ENCODE measurements at regions not wholly inside any gene's neighbourhood (a gene's known extent, or its start where the extent isn't known, plus 50 kb on each side); places are given as distances from the start of the nearest gene placed in this dataset.

DNA sequence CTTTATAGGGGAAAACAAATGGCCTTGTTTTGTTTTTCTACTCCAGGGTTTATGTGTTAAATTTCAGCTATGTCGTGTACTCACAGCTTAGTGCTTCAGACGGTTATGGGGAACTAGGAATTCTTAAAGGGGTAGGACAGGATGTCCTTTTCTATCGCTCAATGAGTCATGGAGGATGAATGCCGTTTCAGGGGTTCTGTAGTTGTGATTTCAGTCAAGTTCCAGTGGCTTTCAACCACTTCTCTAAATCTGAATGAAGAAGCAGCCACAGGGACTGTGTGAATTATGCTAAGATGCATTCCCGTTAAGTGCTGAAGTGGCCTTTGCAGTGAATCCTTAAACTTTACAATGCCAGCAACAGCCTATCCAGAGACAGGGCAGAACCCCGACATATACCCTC lies 1231.7 kb upstream of the ZEB2 start:
- no peak overlapping the region for H3K4me3 ChIP-seq (ENCODE audit: low read length)
- no peaks in the 10 kb centered on the region for H3K36me3 ChIP-seq (ENCODE audit: low read depth, low read length)
- peak overlapping the region; percentile 70; the same call in 1 of the 2 replicates for H2AFZ ChIP-seq (ENCODE audit: low read length)
- DNase-seq (peak; percentile 30), ATAC-seq (no peak; the same call in none of the 2 replicates)
- H3K4me1 ChIP-seq (ENCODE audit: insufficient read depth, low read length) = peaks cover 30% of the 10 kb centered on the region
- no peaks in the 10 kb centered on the region for H3K9me2 ChIP-seq (replicated peaks; ENCODE audit: low read length)
- H3K27ac ChIP-seq (ENCODE audit: low read length) = peak overlapping the region; percentile 71
- peak overlapping the region; percentile 32 for H3K9ac ChIP-seq (ENCODE audit: low read length)
- H4K20me1 ChIP-seq (ENCODE audit: low read length) = no peaks in the 10 kb centered on the region
- no TSS peak for BruUV-seq (replicated peaks)
- ChIA-PET POLR2A (ENCODE audit: unreplicated experiment) (no interaction called here), CTCF (interaction anchor here (0.6 kb wide), 1 partner anchor 49 kb away, joined by 3 read pairs; no protein-coding TSS in a partner anchor)
- peak overlapping the region; percentile 45 for H3K4me2 ChIP-seq (ENCODE audit: low read length)
- no peaks in the 10 kb centered on the region for H3F3A ChIP-seq (ENCODE audit: low read length, unreplicated experiment)
- no peaks in the 10 kb centered on the region for H3K79me2 ChIP-seq (ENCODE audit: low read length)
- no peaks in the 10 kb centered on the region for H3K9me3 ChIP-seq (ENCODE audit: low read length)
- intact Hi-C loops (cut with micrococcal nuclease) = loop anchor here (1.0 to 10.0 kb wide), 7 partner anchors 69 to 1197 kb away; no protein-coding TSS in a partner anchor
- H3K27me3 ChIP-seq (ENCODE audit: low read length) = no peaks in the 10 kb centered on the region
- TF ChIP-seq, protein P1, sequence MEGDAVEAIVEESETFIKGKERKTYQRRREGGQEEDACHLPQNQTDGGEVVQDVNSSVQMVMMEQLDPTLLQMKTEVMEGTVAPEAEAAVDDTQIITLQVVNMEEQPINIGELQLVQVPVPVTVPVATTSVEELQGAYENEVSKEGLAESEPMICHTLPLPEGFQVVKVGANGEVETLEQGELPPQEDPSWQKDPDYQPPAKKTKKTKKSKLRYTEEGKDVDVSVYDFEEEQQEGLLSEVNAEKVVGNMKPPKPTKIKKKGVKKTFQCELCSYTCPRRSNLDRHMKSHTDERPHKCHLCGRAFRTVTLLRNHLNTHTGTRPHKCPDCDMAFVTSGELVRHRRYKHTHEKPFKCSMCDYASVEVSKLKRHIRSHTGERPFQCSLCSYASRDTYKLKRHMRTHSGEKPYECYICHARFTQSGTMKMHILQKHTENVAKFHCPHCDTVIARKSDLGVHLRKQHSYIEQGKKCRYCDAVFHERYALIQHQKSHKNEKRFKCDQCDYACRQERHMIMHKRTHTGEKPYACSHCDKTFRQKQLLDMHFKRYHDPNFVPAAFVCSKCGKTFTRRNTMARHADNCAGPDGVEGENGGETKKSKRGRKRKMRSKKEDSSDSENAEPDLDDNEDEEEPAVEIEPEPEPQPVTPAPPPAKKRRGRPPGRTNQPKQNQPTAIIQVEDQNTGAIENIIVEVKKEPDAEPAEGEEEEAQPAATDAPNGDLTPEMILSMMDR (conservative IDR thresholded peaks at IDR 0.05; ENCODE audit: low read depth, low read length) = no peak
- TF ChIP-seq EZH2phosphoT487 (IDR thresholded peaks at IDR 0.05; ENCODE audit: borderline replicate concordance, low read length) = no peak
- TF ChIP-seq EZH2 (IDR thresholded peaks at IDR 0.05; ENCODE audit: low read length, unreplicated experiment) = no peak

GRCh38 chr2:145751155-145751554 lies 1231.2 kb upstream of the ZEB2 start:
- ChIA-PET CTCF (interaction anchor here (0.6 kb wide), 1 partner anchor 48 kb away, joined by 3 read pairs; no protein-coding TSS in a partner anchor), POLR2A (ENCODE audit: unreplicated experiment) (no interaction called here)
- intact Hi-C loops (cut with micrococcal nuclease) = loop anchor here (5.0 to 10.0 kb wide), 6 partner anchors 69 to 1196 kb away; no protein-coding TSS in a partner anchor
- BruUV-seq (replicated peaks) = no TSS peak
- peak overlapping the region; percentile 71; the same call in 1 of the 2 replicates for H3K27ac ChIP-seq (ENCODE audit: low read length)
- peak overlapping the region; percentile 32; the same call in 1 of the 2 replicates for H3K9ac ChIP-seq (ENCODE audit: low read length)
- H3K9me2 ChIP-seq (replicated peaks; ENCODE audit: low read length) = no peaks in the 10 kb centered on the region
- H4K20me1 ChIP-seq (ENCODE audit: low read length) = no peaks in the 10 kb centered on the region
- no peaks in the 10 kb centered on the region for H3F3A ChIP-seq (ENCODE audit: low read length, unreplicated experiment)
- no peak for TF ChIP-seq EZH2phosphoT487 (IDR thresholded peaks at IDR 0.05; ENCODE audit: borderline replicate concordance, low read length)
- TF ChIP-seq EZH2 (IDR thresholded peaks at IDR 0.05; ENCODE audit: low read length, unreplicated experiment) = no peak
- TF ChIP-seq, protein P1 (conservative IDR thresholded peaks at IDR 0.05; ENCODE audit: low read depth, low read length) = no peak
- no peak overlapping the region for H2AFZ ChIP-seq (ENCODE audit: low read length)
- H3K4me3 ChIP-seq (ENCODE audit: low read length) = no peak overlapping the region
- no peaks in the 10 kb centered on the region for H3K27me3 ChIP-seq (ENCODE audit: low read length)
- no peaks in the 10 kb centered on the region for H3K36me3 ChIP-seq (ENCODE audit: low read depth, low read length)
- no peak overlapping the region for H3K4me2 ChIP-seq (ENCODE audit: low read length)
- H3K79me2 ChIP-seq (ENCODE audit: low read length) = no peaks in the 10 kb centered on the region
- ATAC-seq (no peak), DNase-seq (no peak)
- peaks cover 30% of the 10 kb centered on the region for H3K4me1 ChIP-seq (ENCODE audit: insufficient read depth, low read length)
- no peaks in the 10 kb centered on the region for H3K9me3 ChIP-seq (ENCODE audit: low read length)

DNA sequence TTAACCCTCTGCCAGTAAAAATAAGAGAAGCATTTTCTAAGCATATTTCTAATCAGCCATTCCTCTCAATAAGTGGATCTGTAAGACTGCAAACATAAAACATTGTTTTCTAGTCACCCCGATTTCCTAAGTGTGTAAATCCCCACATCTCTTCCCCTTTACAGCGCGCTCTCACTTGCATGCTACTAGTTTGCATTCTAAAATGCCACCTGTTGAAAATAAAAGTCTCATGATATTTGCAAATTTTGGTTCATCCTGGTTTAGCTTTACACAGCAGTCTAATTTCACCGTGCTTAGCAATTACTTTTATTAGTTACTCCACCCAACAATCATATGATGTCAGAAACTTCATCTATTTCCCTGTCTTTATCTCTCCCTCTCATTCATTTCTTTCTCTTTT lies 1230.7 kb upstream of the ZEB2 start:
- TF ChIP-seq EZH2 (IDR thresholded peaks at IDR 0.05; ENCODE audit: low read length, unreplicated experiment) = no peak
- no peak overlapping the region; the same call in 1 of the 2 replicates for H2AFZ ChIP-seq (ENCODE audit: low read length)

More for the DNA sequence above, 1230.7 kb upstream of the ZEB2 start:
- Histone ChIP-seq H4K20me1 (ENCODE audit: low read length) (no peaks in the 10 kb centered on the region), H3F3A (ENCODE audit: low read length, unreplicated experiment) (no peaks in the 10 kb centered on the region), H3K27ac (ENCODE audit: low read length) (no peak overlapping the region), H3K4me2 (ENCODE audit: low read length) (no peak overlapping the region), H3K4me3 (ENCODE audit: low read length) (no peak overlapping the region), H3K9me3 (ENCODE audit: low read length) (no peaks in the 10 kb centered on the region), H3K36me3 (ENCODE audit: low read depth, low read length) (no peaks in the 10 kb centered on the region), H3K4me1 (ENCODE audit: insufficient read depth, low read length) (peaks cover 30% of the 10 kb centered on the region), H3K79me2 (ENCODE audit: low read length) (no peaks in the 10 kb centered on the region), H3K9me2 (replicated peaks; ENCODE audit: low read length) (no peaks in the 10 kb centered on the region), H3K27me3 (ENCODE audit: low read length) (no peaks in the 10 kb centered on the region), H3K9ac (ENCODE audit: low read length) (no peak overlapping the region)
- DNase-seq = no peak
- ChIA-PET POLR2A (ENCODE audit: unreplicated experiment) (no interaction called here), CTCF (no interaction called here)
- intact Hi-C loops (cut with micrococcal nuclease) = loop anchor here (5.0 to 10.0 kb wide), 6 partner anchors 68 to 1196 kb away; no protein-coding TSS in a partner anchor
- no TSS peak for BruUV-seq (replicated peaks)
- ATAC-seq = no peak

Data from PC-3 (cell line).